ENCODE measurements at regions not wholly inside any gene's neighbourhood (a gene's known extent, or its start where the extent isn't known, plus 50 kb on each side); places are given as distances from the start of the nearest gene placed in this dataset.

DNA sequence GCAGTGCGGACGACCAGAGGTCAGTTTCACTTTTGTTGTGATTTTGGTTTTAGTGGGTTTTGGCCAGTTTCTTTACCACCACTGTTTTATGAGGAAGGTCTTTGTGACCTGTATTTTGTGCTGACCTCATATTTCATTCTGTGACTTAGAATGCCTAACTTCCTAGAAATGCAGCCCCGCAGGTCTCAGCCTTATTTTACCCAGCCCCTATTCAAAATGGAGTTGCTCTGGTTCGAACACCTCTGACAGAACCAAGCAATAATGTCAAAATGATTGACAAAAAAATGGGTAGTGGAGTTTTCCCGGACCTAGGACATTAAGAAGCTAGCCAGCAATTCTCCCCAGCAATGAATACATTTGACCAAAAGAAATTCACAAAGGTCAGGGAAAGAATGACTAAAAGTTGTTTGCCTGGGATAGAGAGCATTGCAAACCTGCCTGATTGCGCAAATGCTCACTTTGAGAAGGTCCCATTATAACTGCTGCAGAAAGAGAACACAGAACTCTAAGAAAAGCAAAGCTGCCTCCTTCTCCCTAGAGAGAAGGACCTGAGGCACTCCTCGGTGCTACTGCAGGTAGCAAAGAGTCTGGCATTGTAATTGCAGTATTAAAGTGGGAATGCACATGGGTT is 288.8 kb downstream of the ADGB start:
- WGBS, result 76% methylated on average over 7 of the region's 7 CpGs
- no peak for DNase-seq (ENCODE audit: low spot score)
- peak in 1 of 2 donors; percentile 17 for TF ChIP-seq RXRA (IDR thresholded peaks at IDR 0.05)
- no peak for TF ChIP-seq GABPA (IDR thresholded peaks at IDR 0.05 in 1 of 2, conservative IDR thresholded peaks at IDR 0.05 in 1 of 2)
- TF ChIP-seq JUND (IDR thresholded peaks at IDR 0.05), result peak in 1 of 2 donors; percentile 52
- peak in 1 of 2 donors; percentile 21 for TF ChIP-seq HNF4A (conservative IDR thresholded peaks at IDR 0.05)
- Histone ChIP-seq H3K4me1 (ENCODE audit: control insufficient read depth in 4 of 4, insufficient read depth in 4 of 4, low read length in 3 of 4) (peaks cover 0 to 4% (median 3%) of the 10 kb centered on the region in 4 donors), H3K9me3 (ENCODE audit: control insufficient read depth in 4 of 4, low read length in 3 of 4) (no peaks in the 10 kb centered on the region), H3K27me3 (ENCODE audit: control insufficient read depth in 4 of 4, insufficient read depth in 4 of 4, low read length in 3 of 4) (no peaks in the 10 kb centered on the region), H3K36me3 (ENCODE audit: control insufficient read depth in 4 of 4, insufficient read depth in 3 of 4, low read depth in 1 of 4, low read length in 3 of 4) (no peaks in the 10 kb centered on the region), H3K27ac (ENCODE audit: low read depth in 1 of 2, low read length in 2 of 2) (no peak overlapping the region), H3K4me3 (ENCODE audit: low read depth in 1 of 3, low read length in 3 of 3) (no peak overlapping the region), H3K9ac (ENCODE audit: low read depth in 1 of 2, low read length in 2 of 2) (no peak overlapping the region)

DNA sequence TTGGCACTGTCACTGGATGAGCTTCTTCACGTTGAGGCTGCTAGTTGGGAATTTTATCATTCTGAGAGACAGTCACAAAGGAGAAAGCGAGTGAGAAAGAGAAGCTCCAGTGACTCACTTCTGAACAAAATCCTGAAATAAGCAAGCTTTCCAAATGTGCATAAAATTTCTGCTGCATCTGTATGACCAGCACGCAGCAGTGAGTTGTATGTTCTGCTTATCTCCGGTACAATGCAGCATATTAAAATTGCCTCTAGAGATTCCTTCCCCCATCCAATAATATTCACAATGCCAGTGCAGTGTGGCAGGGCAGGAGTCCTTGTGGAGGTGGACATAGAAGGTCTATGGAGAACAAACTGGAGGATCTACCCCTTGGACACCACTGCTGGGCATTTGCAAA is 290.5 kb downstream of the ADGB start:
- no peak for TF ChIP-seq ATF3 (IDR thresholded peaks at IDR 0.05)
- TF ChIP-seq ZBTB33 (IDR thresholded peaks at IDR 0.05), result no peak
- no peak for TF ChIP-seq NR2F2 (IDR thresholded peaks at IDR 0.05)
- TF ChIP-seq RXRA (IDR thresholded peaks at IDR 0.05), result no peak
- no peak for TF ChIP-seq RAD21 (IDR thresholded peaks at IDR 0.05)
- TF ChIP-seq, protein P1, sequence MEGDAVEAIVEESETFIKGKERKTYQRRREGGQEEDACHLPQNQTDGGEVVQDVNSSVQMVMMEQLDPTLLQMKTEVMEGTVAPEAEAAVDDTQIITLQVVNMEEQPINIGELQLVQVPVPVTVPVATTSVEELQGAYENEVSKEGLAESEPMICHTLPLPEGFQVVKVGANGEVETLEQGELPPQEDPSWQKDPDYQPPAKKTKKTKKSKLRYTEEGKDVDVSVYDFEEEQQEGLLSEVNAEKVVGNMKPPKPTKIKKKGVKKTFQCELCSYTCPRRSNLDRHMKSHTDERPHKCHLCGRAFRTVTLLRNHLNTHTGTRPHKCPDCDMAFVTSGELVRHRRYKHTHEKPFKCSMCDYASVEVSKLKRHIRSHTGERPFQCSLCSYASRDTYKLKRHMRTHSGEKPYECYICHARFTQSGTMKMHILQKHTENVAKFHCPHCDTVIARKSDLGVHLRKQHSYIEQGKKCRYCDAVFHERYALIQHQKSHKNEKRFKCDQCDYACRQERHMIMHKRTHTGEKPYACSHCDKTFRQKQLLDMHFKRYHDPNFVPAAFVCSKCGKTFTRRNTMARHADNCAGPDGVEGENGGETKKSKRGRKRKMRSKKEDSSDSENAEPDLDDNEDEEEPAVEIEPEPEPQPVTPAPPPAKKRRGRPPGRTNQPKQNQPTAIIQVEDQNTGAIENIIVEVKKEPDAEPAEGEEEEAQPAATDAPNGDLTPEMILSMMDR (IDR thresholded peaks at IDR 0.05; ENCODE audit: low read depth, low read length, missing input control), result no peak
- TF ChIP-seq YY1 (IDR thresholded peaks at IDR 0.05), result no peak
- TF ChIP-seq FOXA2 (IDR thresholded peaks at IDR 0.05), result no peak
- TF ChIP-seq TAF1 (conservative IDR thresholded peaks at IDR 0.05), result no peak
- 93% methylated on average over 4 of the region's 4 CpGs for WGBS
- DNase-seq (ENCODE audit: low spot score), result no peak

GRCh38 chr6:146890172-146890571 is 291.4 kb downstream of the ADGB start:
- Histone ChIP-seq H3K27me3 (ENCODE audit: control insufficient read depth in 4 of 4, insufficient read depth in 4 of 4, low read length in 3 of 4) (no peaks in the 10 kb centered on the region), H3K4me1 (ENCODE audit: control insufficient read depth in 4 of 4, insufficient read depth in 4 of 4, low read length in 3 of 4) (peaks cover 0 to 4% (median 1%) of the 10 kb centered on the region in 4 donors), H3K27ac (ENCODE audit: low read depth in 1 of 2, low read length in 2 of 2) (no peak overlapping the region), H3K9me3 (ENCODE audit: control insufficient read depth in 4 of 4, low read length in 3 of 4) (no peaks in the 10 kb centered on the region), H3K4me3 (ENCODE audit: low read depth in 1 of 3, low read length in 3 of 3) (no peak overlapping the region), H3K36me3 (ENCODE audit: control insufficient read depth in 4 of 4, insufficient read depth in 3 of 4, low read depth in 1 of 4, low read length in 3 of 4) (no peaks in the 10 kb centered on the region), H3K9ac (ENCODE audit: low read depth in 1 of 2, low read length in 2 of 2) (no peak overlapping the region)
- DNase-seq (ENCODE audit: low spot score), result no peak
- WGBS, result 93% methylated on average over 3 of the region's 3 CpGs
- no peak for TF ChIP-seq NR2F2 (IDR thresholded peaks at IDR 0.05)
- no peak for TF ChIP-seq EGR1 (IDR thresholded peaks at IDR 0.05; ENCODE audit: low read depth in 2 of 2)
- TF ChIP-seq FOXA2 (IDR thresholded peaks at IDR 0.05), result no peak
- no peak for TF ChIP-seq SP1 (IDR thresholded peaks at IDR 0.05)
- no peak for TF ChIP-seq FOXA1 (IDR thresholded peaks at IDR 0.05)
- no peak for TF ChIP-seq ATF3 (IDR thresholded peaks at IDR 0.05)
- TF ChIP-seq HNF4A (conservative IDR thresholded peaks at IDR 0.05), result no peak
- no peak for TF ChIP-seq RAD21 (IDR thresholded peaks at IDR 0.05)
- no peak for TF ChIP-seq ZBTB33 (IDR thresholded peaks at IDR 0.05)
- TF ChIP-seq HNF4G (IDR thresholded peaks at IDR 0.05), result no peak
- TF ChIP-seq REST (IDR thresholded peaks at IDR 0.05), result no peak

More for the DNA sequence above, 290.5 kb downstream of the ADGB start:
- Histone ChIP-seq H3K9me3 (ENCODE audit: control insufficient read depth in 4 of 4, low read length in 3 of 4) (no peaks in the 10 kb centered on the region), H3K4me1 (ENCODE audit: control insufficient read depth in 4 of 4, insufficient read depth in 4 of 4, low read length in 3 of 4) (peaks cover 0 to 4% (median 3%) of the 10 kb centered on the region in 4 donors), H3K9ac (ENCODE audit: low read depth in 1 of 2, low read length in 2 of 2) (no peak overlapping the region), H3K27ac (ENCODE audit: low read depth in 1 of 2, low read length in 2 of 2) (no peak overlapping the region), H3K36me3 (ENCODE audit: control insufficient read depth in 4 of 4, insufficient read depth in 3 of 4, low read depth in 1 of 4, low read length in 3 of 4) (no peaks in the 10 kb centered on the region), H3K4me3 (ENCODE audit: low read depth in 1 of 3, low read length in 3 of 3) (no peak overlapping the region), H3K27me3 (ENCODE audit: control insufficient read depth in 4 of 4, insufficient read depth in 4 of 4, low read length in 3 of 4) (no peaks in the 10 kb centered on the region)
